Stimulated activated naive CD8-positive, alpha-beta T cell treated with anti-CD3 and anti-CD28 coated beads, Interleukin-15, Interleukin-2, amounts not matched to agents 100 U/mL and 50 U/mL, for 24 hours (primary cell): ENCODE measurements at regions not wholly inside any gene's neighbourhood (a gene's known extent, or its start where the extent isn't known, plus 50 kb on each side); places are given as distances from the start of the nearest gene placed in this dataset.

Experiments used
- ATAC-seq: fragments of 150-1000 bp; cut with Tn5 transposase; one replicate; pipeline ENCODE4 v1.10.0; 2021
- DNase-seq: peaks from one replicate; pipeline ENCODE4 v3.0.0; 2021

DNA sequence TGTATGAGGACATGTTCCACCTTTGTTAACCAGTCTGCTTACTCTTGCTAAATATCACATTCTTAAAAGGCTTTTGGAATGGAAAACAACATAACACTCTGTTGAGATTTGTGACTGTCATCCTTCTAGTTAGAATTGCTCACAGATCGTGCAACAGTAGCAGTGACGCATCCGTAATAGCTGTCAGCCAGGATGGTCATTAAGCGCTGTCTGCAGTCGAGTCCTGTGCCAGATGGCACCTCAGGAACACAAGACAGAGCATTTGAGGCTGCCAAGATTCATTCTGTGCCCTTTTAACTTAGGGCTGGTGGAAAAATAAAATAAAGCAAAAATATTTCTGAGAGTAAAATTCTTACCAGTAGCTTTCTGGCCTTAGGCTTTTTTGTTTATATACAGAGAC is 348.6 kb downstream of the ANKRD7 start:
- ATAC-seq = no peak
- no peak for DNase-seq

DNA sequence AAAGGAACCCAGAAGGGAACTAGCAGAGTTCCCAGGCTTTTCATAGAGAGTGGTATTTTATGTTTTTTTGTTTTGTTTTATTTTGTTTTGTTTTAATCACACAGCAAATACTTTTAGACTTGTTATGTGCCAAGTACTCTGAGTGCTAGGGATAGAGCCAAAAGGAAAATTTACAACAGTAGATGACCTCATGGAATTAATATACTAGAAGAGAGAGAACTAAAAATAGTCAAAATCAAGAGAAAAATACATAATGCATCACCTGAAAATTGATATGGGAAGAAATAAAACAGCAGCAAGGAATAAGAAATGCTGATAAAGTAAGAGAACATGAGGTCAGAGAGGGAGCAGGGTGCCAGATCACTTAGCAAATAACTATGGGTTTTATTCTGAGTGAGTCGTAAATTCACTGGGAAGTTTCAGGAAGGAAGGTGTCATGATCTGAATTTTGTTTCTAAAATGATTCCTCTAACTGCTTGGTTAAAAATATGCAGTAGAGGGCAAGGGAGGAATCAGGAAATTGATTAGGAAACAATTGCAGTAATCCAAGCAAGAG is 351.0 kb downstream of the ANKRD7 start:
- ATAC-seq (no peak), DNase-seq (no peak)

GRCh38 chr7:118580743-118581382 is 356.4 kb downstream of the ANKRD7 start:
- no peak for ATAC-seq
- DNase-seq = no peak

GRCh38 chr7:118583641-118584040 is 359.1 kb downstream of the ANKRD7 start:
- DNase-seq (no peak), ATAC-seq (no peak)

DNA sequence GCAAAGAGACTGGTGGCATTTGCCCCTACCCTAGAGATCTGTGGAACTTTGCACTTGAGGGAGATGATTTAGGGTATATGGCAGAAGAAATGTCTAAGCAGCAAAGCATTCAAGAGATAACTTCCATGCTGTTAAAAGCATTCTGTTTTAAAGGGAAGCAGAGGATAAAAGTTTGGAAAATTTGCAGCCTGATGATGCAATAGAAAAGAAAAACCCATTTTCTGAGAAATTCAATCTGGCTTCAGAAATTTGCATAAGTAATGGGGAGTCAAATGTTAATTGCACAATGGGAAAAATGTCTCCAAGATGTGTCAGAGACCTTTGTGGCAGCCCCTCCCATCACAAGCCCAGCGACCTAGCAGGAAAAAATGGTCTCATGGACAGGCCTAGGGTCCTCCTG is 361.7 kb downstream of the ANKRD7 start:
- ATAC-seq (no peak), DNase-seq (no peak)

- peak; percentile 8 for DNase-seq
- no peak for ATAC-seq
These were observed 365.6 kb downstream of the ANKRD7 start for GRCh38 chr7:118590107-118590506.

GRCh38 chr7:118602090-118602489 is 377.6 kb downstream of the ANKRD7 start:
- DNase-seq (no peak), ATAC-seq (no peak)

DNA sequence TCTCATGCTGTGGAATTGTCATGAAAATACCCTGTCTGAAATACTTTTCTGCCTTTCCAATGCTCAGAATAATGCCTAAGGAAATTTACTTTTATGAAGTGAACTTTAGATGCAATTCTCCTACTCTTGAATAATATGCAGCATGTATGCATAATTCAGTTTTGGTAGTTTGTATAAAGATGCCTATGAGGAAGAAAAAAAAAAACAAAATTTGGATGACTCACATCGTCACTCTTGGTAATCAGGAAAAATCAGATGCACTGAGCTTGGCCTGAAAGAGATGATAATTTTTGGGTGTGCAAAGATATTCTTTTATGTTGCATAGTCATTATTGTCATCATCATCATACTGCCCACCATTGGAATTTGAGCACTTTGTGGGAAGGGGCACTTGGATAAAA is 382.1 kb downstream of the ANKRD7 start:
- ATAC-seq (no peak), DNase-seq (no peak)

DNA sequence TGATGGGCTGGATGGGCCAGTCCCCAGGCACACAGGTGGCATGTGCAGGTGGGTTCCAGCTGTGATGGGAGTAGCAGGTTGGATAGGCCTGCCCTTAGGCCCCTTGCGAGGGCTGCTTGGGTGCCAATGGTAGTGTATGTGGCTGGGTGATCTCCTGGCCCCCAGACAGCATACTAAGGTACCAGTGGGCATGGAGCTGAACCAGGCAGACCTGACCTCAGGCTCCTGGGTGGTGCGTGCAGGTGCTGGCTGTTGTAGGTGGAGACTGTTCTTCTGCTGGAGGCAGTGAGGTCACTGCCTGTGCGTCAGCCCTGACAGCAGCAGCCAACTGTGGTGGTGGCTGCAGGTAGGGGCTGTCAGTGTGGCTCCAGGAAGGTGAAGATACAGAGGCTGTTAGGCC is 384.7 kb downstream of the ANKRD7 start:
- ATAC-seq = no peak
- no peak for DNase-seq

- ATAC-seq = no peak
- DNase-seq = no peak
These were observed 391.2 kb downstream of the ANKRD7 start for GRCh38 chr7:118615681-118616080.

DNA sequence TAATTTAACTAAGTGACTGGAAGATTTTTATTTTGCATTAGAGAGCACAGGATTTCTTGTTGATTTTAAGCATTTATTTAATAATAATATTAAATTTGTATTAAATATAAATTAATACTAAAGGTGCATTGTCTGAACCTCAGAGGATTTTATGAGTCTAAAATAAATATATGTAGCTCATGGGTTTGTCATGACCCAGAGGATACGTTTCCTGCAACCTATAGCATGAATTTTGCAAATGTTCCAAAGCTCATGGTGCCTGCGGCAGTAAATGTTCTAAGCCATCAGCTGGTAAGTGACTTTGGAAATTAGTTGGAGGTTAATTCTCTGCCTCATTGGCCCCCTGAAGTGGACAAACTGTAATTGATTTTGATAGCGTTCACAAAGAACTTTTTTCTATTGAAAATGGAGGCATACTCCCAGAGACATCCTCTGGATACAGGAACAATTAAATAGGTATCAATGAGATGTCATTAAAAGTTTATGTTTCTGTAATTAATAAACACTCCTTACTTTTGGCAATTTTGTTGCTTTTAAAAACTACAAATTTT is 397.4 kb downstream of the ANKRD7 start:
- DNase-seq = no peak
- no peak for ATAC-seq

DNA sequence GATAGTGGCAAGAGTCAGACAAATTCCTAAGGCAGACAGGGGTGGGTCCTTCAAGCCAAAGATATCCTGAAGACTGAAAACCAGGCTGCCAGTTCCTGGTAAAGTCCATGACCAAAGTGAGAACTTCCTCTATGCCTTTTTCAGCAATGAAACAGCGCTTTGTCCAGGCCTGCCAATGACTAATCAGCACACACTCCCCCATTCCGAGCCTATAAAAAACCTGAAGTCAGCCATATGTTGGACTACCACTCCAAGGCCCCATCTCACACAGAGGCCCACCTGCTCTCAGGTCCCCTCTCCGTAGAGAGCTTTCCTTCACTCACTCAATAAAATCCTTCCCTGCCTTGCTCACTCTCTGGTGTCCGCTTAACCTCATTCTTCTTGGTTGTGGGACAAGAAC is 402.2 kb downstream of the ANKRD7 start:
- ATAC-seq (no peak), DNase-seq (no peak)

- ATAC-seq = no peak
These were observed 403.0 kb downstream of the ANKRD7 start for GRCh38 chr7:118627467-118627866.

DNA sequence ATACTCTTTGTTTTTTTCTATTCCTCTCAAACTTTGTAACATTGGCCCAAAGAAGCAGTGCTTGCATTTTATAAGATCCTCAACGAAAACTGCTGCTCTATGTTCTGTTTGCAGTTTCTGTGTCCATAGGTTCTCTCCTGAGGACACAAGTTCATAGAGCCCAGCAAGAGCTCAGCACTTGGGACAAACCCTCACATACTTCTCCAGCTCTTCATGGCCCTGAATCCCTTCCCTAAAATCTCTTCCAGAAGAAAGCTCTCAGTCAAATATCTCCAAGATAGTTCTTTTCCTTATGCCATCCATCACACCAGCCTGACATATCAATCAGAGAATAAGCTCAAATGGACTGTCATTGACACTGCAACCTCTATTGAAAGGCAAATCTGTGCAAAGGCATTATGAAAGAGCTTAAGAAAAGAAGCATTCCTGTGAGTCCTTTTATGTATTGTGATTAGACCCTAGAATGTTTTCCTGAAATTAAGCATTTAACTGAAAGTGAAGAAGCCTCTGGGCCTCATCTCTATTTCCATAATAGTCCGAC is 405.5 kb downstream of the ANKRD7 start:
- no peak for ATAC-seq
- no peak for DNase-seq

More at GRCh38 chr7:118627467-118627866, 403.0 kb downstream of the ANKRD7 start:
- DNase-seq = no peak

DNA sequence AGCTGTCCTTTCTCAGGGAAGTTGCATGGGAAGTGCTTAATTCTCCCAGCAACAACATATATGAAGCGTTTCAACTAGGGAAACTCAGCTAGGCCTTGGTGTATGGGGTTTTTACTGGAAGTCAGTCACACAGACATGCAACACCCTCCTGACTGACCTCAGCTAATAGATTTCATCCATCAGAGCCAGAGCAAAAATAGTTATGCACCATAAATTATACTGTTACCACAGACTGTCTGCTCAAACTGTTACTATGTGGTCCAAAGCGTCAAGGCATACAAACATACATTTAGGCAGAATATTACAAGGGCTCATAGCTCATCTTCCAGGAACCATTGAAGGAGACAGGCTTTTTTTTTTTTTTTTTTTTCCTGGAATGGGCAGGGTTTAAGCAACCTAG is 417.9 kb downstream of the ANKRD7 start:
- no peak for DNase-seq
- no peak for ATAC-seq

GRCh38 chr7:118644346-118644745 is 419.8 kb downstream of the ANKRD7 start:
- ATAC-seq = no peak
- no peak for DNase-seq

- ATAC-seq = no peak
- DNase-seq = no peak
These were observed 423.5 kb downstream of the ANKRD7 start for GRCh38 chr7:118648002-118648401.

- ATAC-seq (no peak), DNase-seq (no peak)
These were observed 433.0 kb downstream of the ANKRD7 start for GRCh38 chr7:118657391-118658005.

DNA sequence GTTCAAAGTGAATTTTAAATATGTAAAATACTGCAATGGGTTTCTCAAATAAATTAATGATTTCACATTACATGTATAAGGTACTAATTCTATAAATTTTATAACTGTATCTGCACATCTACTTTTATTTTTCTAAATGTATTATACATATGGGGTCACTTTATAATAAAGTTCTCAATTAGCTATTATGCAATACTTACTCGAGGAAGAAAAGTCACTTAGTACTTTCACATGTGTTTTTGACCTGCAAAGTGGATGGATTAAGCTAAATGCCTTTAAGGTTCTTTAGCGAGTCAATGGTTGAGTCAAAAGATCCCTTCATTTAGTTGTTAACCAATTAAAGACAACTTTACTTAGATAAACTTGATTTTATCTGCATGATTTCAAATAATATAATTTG is 437.8 kb downstream of the ANKRD7 start:
- DNase-seq = no peak

DNA sequence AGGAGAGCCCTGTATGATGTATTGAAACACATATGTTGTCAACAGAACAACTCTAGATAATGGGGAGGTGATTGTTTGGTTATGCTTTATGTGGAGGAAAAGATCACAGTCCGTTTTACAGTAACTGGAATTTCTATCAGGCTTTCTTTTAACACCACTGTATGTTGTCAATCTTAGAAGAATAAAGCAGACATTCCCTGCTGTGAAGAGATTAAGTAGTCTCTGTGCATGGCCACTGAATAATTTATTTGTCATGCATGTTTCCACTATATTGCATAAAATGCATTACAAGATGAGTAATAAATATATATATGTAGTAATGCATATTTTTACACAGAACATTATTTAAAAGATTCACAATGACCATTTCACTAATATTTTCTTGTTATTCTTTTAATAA is 440.0 kb downstream of the ANKRD7 start:
- ATAC-seq = no peak
- no peak for DNase-seq

More for the DNA sequence above, 437.8 kb downstream of the ANKRD7 start:
- ATAC-seq = no peak

GRCh38 chr7:118671149-118671548 is 446.6 kb downstream of the ANKRD7 start:
- no peak for ATAC-seq
- DNase-seq = no peak

DNA sequence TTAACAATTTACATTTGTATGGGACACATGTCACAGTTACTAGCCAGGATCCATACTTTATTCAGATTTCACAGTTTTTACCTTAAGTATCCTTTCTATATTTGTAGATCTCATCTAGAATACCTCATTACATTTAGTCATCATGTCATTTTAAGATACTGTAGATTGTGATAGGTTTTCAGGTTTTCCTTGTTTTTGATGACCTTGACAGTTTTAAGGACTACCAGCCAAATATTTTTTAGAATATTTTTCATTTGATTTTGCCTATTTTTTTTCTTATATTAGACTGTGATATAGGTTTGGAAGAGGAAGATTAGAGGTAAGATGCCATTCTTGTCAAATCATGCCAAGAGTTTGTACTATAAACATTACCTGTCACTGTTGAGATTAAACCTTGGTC is 460.3 kb downstream of the ANKRD7 start:
- ATAC-seq (no peak), DNase-seq (no peak)

- ATAC-seq (no peak), DNase-seq (no peak)
These were observed 464.9 kb downstream of the ANKRD7 start for GRCh38 chr7:118689403-118689802.
